Common myeloid progenitor, CD34-positive (primary cell): ENCODE measurements at regions not wholly inside any gene's neighbourhood (a gene's known extent, or its start where the extent isn't known, plus 50 kb on each side); places are given as distances from the start of the nearest gene placed in this dataset.

ENCODE experiments used
- CTCF ChIA-PET: fragments of 350-600 bp; sonication (Branson Sonifier 250); formaldehyde crosslinking; loops from one replicate; lab custom pipeline; 2021; ENCODE audit warnings: antibody characterized with exemption; lab: Charles Lee
- POLR2A ChIA-PET: fragments of 350-600 bp; sonication (Branson Sonifier 250); formaldehyde crosslinking; loops from one replicate; lab custom pipeline; 2021; ENCODE audit warnings: antibody characterized with exemption; lab: Charles Lee
- DNase-seq, 3 donors: peaks; one replicate each; pipeline versions ENCODE4 v3.0.0 to v3.0.0-alpha.2; 2013
- H3K27ac ChIP-seq, 2 experiments: 1 replicate in 1 of 2; 2 replicates in 1 of 2; pipeline ENCODE4 v1.7.0; 2013; ENCODE audit warnings: inconsistent platforms in 2 of 2, low read length in 2 of 2, mild to moderate bottlenecking in 2 of 2, low read depth in 1 of 2, moderate library complexity in 1 of 2; ENCODE audit not compliant: severe bottlenecking in 2 of 2, insufficient read depth in 1 of 2, poor library complexity in 1 of 2
- H3K27me3 ChIP-seq, 5 experiments: replicated peaks in 2 of 5; 1 replicate in 3 of 5; 2 replicates in 2 of 5; pipeline versions ENCODE4 v1.6.1 to v1.7.0; 2013; ENCODE audit warnings: low read length in 4 of 5, mild to moderate bottlenecking in 2 of 5, moderate library complexity in 2 of 5, inconsistent platforms in 1 of 5; ENCODE audit not compliant: insufficient read depth in 5 of 5, control insufficient read depth in 4 of 5
- H3K36me3 ChIP-seq, 4 experiments: 1 replicate in 2 of 4; 2 replicates in 2 of 4; pipeline versions ENCODE4 v1.6.1 to v1.7.0; 2013; ENCODE audit warnings: low read length in 3 of 4, control low read depth in 1 of 4, mild to moderate bottlenecking in 1 of 4; ENCODE audit not compliant: control insufficient read depth in 4 of 4, insufficient read depth in 4 of 4
- H3K4me1 ChIP-seq, 4 experiments: 1 replicate in 3 of 4; 2 replicates in 1 of 4; pipeline versions ENCODE4 v1.6.1 to v1.7.1; 2013; ENCODE audit warnings: low read length in 3 of 4, mild to moderate bottlenecking in 3 of 4, control low read depth in 1 of 4, inconsistent platforms in 1 of 4, moderate library complexity in 1 of 4; ENCODE audit not compliant: control insufficient read depth in 4 of 4, insufficient read depth in 4 of 4; ENCODE audit errors: control extremely low read depth in 1 of 4
- H3K4me3 ChIP-seq, 7 experiments: 1 replicate in 4 of 7; 2 replicates in 3 of 7; pipeline versions ENCODE4 v1.5.1 to v1.7.0; 2013; ENCODE audit warnings: mild to moderate bottlenecking in 7 of 7, low read length in 6 of 7, moderate library complexity in 6 of 7, inconsistent platforms in 2 of 7, low read depth in 2 of 7, control low read depth in 1 of 7; ENCODE audit not compliant: insufficient read depth in 4 of 7, control insufficient read depth in 1 of 7; ENCODE audit errors: extremely low read depth in 1 of 7
- H3K9me3 ChIP-seq, 5 experiments: 1 replicate in 4 of 5; 2 replicates in 1 of 5; pipeline versions ENCODE4 v1.6.1 to v1.7.1; 2013; ENCODE audit warnings: low read length in 4 of 5, mild to moderate bottlenecking in 2 of 5, inconsistent platforms in 1 of 5, low read depth in 1 of 5, moderate library complexity in 1 of 5; ENCODE audit not compliant: control insufficient read depth in 4 of 5, insufficient read depth in 2 of 5; ENCODE audit errors: control extremely low read depth in 1 of 5
- WGBS: methylation state at CpG from one replicate; pipeline ENCODE4 v1.1.5; 2013; ENCODE audit not compliant: insufficient coverage; 5-methylcytosine and 5-hydroxymethylcytosine counted together

GRCh38 chr5:158317507-158317906 is 458.6 kb upstream of the CLINT1 start:
- POLR2A ChIA-PET: interaction anchor here (0.6 kb wide), 1 partner anchor 229 kb away, joined by 4 read pairs; no protein-coding TSS in a partner anchor
- 87% methylated on average over 2 of the region's 4 CpGs for WGBS

DNA sequence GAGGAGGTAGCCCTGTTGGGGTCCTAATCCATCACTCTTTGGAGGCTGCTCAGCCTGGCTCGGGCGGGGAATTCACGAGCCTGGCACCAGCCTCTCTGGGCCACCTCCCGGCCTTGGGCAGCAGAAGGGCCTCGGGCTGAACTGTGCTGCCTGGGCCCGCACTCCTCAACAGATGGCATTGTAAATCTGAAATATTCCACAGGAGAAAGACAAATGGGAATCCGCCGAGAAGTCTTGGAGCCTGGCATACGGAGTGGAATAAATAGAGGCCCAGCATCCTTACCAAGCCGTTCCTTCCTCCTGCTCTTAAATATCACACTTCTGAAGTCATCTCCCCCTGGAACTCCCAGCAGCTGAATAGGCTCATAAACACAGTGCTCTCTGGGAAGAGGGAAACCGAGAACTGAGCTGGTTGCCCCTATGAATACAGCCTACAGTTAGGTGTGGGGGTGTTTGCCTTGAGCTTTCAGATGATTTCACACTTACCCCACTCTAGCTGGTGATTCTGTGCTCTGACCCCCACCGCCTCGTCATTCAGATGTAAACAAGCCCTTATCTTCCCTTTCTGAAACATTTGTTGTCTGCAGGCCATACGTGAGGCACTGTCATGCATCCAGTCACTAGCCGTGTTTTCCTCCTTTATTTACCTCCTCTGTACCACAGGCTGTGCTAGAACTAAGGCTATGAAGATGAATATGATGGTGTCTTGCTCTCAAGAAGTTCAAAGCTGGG is 455.0 kb upstream of the CLINT1 start:
- no peak overlapping the region for H3K27ac ChIP-seq
- WGBS: 93% methylated on average over 13 of the region's 15 CpGs
- no peaks in the 10 kb centered on the region for H3K36me3 ChIP-seq
- ChIA-PET POLR2A (no interaction called here), CTCF (no interaction called here)
- no peaks in the 10 kb centered on the region for H3K9me3 ChIP-seq
- no peak for DNase-seq
- H3K27me3 ChIP-seq: peaks cover 0 to 2% (median 0%) of the 10 kb centered on the region in 5 experiments
- no peak overlapping the region for H3K4me3 ChIP-seq
- no peaks in the 10 kb centered on the region for H3K4me1 ChIP-seq

More at GRCh38 chr5:158317507-158317906, 458.6 kb upstream of the CLINT1 start:
- CTCF ChIA-PET: no interaction called here
- Histone ChIP-seq H3K4me3 (no peak overlapping the region), H3K36me3 (no peaks in the 10 kb centered on the region), H3K27ac (no peak overlapping the region), H3K27me3 (no peaks in the 10 kb centered on the region), H3K4me1 (no peaks in the 10 kb centered on the region), H3K9me3 (no peaks in the 10 kb centered on the region)
- no peak for DNase-seq

- H3K4me3 ChIP-seq: no peak overlapping the region
- no peak for DNase-seq
- 97% methylated on average over 10 of the region's 12 CpGs for WGBS
These were observed 454.2 kb upstream of the CLINT1 start for GRCh38 chr5:158313027-158313732.

GRCh38 chr5:158309088-158309807 is 450.3 kb upstream of the CLINT1 start:
- 100% methylated on average over 5 of the region's 6 CpGs for WGBS
- POLR2A ChIA-PET: no interaction called here
- CTCF ChIA-PET: no interaction called here

More at GRCh38 chr5:158313027-158313732, 454.2 kb upstream of the CLINT1 start:
- Histone ChIP-seq H3K27ac (no peak overlapping the region), H3K27me3 (peaks cover 0 to 2% (median 0%) of the 10 kb centered on the region in 5 experiments), H3K4me1 (no peaks in the 10 kb centered on the region), H3K36me3 (no peaks in the 10 kb centered on the region), H3K9me3 (no peaks in the 10 kb centered on the region)
- ChIA-PET POLR2A (no interaction called here), CTCF (no interaction called here)

GRCh38 chr5:158308429-158309025 is 449.6 kb upstream of the CLINT1 start:
- WGBS: 100% methylated on average over 2 of the region's 6 CpGs
- H3K4me1 ChIP-seq: no peaks in the 10 kb centered on the region
- ChIA-PET POLR2A (no interaction called here), CTCF (no interaction called here)
- no peaks in the 10 kb centered on the region for H3K36me3 ChIP-seq
- H3K27me3 ChIP-seq: peaks cover 0 to 5% (median 0%) of the 10 kb centered on the region in 5 experiments
- H3K4me3 ChIP-seq: no peak overlapping the region
- no peak for DNase-seq
- H3K9me3 ChIP-seq: no peaks in the 10 kb centered on the region
- H3K27ac ChIP-seq: no peak overlapping the region

More at GRCh38 chr5:158309088-158309807, 450.3 kb upstream of the CLINT1 start:
- H3K4me3 ChIP-seq: no peak overlapping the region
- no peak overlapping the region for H3K27ac ChIP-seq
- DNase-seq: no peak
- H3K36me3 ChIP-seq: no peaks in the 10 kb centered on the region
- no peaks in the 10 kb centered on the region for H3K9me3 ChIP-seq
- no peaks in the 10 kb centered on the region for H3K4me1 ChIP-seq
- peaks cover 0 to 5% (median 0%) of the 10 kb centered on the region in 5 experiments for H3K27me3 ChIP-seq

DNA sequence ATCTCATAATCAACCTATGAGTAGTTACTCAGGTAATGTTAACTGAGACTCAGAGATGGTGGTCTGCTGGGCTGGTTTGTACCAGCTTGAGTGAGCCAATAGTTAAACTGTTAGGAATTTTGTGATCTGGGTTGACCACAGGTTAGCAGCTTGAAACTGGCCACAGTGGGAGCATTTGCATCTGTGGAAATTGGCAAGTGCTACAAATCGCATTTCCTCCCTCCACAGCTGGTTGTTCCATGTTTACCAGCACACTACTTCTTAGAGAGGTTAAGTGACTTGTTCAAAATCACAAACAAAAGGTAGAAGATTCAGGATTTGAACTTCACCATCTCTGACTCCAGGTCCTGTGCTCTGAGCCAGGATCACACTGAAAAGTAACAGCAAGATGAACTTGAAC is 446.9 kb upstream of the CLINT1 start:
- no peak overlapping the region for H3K27ac ChIP-seq
- H3K4me1 ChIP-seq: no peaks in the 10 kb centered on the region
- CTCF ChIA-PET: no interaction called here
- H3K9me3 ChIP-seq: no peaks in the 10 kb centered on the region
- peaks cover 0 to 5% (median under 1%) of the 10 kb centered on the region in 5 experiments for H3K27me3 ChIP-seq
- no CpG with 5 or more reads among the region's 1 CpG for WGBS
- POLR2A ChIA-PET: no interaction called here
- no peaks in the 10 kb centered on the region for H3K36me3 ChIP-seq
- DNase-seq: no peak
- H3K4me3 ChIP-seq: no peak overlapping the region
